ENCODE measurements at regions not wholly inside any gene's neighbourhood (a gene's known extent, or its start where the extent isn't known, plus 50 kb on each side); places are given as distances from the start of the nearest gene placed in this dataset.

GRCh38 chr1:187952446-187952845 is 1123.7 kb downstream of the PLA2G4A start:
- WGBS, 2 experiments: 92 to 95% methylated on average over 2 of the region's 2 CpGs

GRCh38 chr1:187956975-187957374 is 1128.2 kb downstream of the PLA2G4A start:
- peaks cover 2% of the 10 kb centered on the region for H3K9me3 ChIP-seq (ENCODE audit: control insufficient read depth, low read length)
- no peak overlapping the region for H3K4me3 ChIP-seq (ENCODE audit: insufficient read depth, low read depth, low read length)
- H3K27ac ChIP-seq (ENCODE audit: insufficient read depth, low read depth, low read length, poor library complexity, severe bottlenecking): no peak overlapping the region
- no peaks in the 10 kb centered on the region for H3K27me3 ChIP-seq (ENCODE audit: control insufficient read depth, insufficient read depth, low read length, poor library complexity, severe bottlenecking)
- 97 to 100% methylated on average over 3 of the region's 3 CpGs for WGBS, 2 experiments
- H3K36me3 ChIP-seq (ENCODE audit: control insufficient read depth, insufficient read depth, low read length): no peaks in the 10 kb centered on the region
- no peaks in the 10 kb centered on the region for H3K4me1 ChIP-seq (ENCODE audit: control insufficient read depth, insufficient read depth, low read length)

More at GRCh38 chr1:187952446-187952845, 1123.7 kb downstream of the PLA2G4A start:
- Histone ChIP-seq H3K9me3 (ENCODE audit: control insufficient read depth, low read length) (peaks cover 2% of the 10 kb centered on the region), H3K4me1 (ENCODE audit: control insufficient read depth, insufficient read depth, low read length) (no peaks in the 10 kb centered on the region), H3K4me3 (ENCODE audit: insufficient read depth, low read depth, low read length) (no peak overlapping the region), H3K36me3 (ENCODE audit: control insufficient read depth, insufficient read depth, low read length) (no peaks in the 10 kb centered on the region), H3K27me3 (ENCODE audit: control insufficient read depth, insufficient read depth, low read length, poor library complexity, severe bottlenecking) (no peaks in the 10 kb centered on the region), H3K27ac (ENCODE audit: insufficient read depth, low read depth, low read length, poor library complexity, severe bottlenecking) (no peak overlapping the region)

GRCh38 chr1:187958207-187958606 is 1129.5 kb downstream of the PLA2G4A start:
- Histone ChIP-seq H3K4me1 (ENCODE audit: control insufficient read depth, insufficient read depth, low read length) (no peaks in the 10 kb centered on the region), H3K36me3 (ENCODE audit: control insufficient read depth, insufficient read depth, low read length) (no peaks in the 10 kb centered on the region), H3K27ac (ENCODE audit: insufficient read depth, low read depth, low read length, poor library complexity, severe bottlenecking) (no peak overlapping the region), H3K9me3 (ENCODE audit: control insufficient read depth, low read length) (peaks cover 2% of the 10 kb centered on the region), H3K27me3 (ENCODE audit: control insufficient read depth, insufficient read depth, low read length, poor library complexity, severe bottlenecking) (no peaks in the 10 kb centered on the region), H3K4me3 (ENCODE audit: insufficient read depth, low read depth, low read length) (no peak overlapping the region)
- 96 to 100% methylated on average over 3 to 5 of the region's 6 CpGs for WGBS, 2 experiments

- WGBS, 2 experiments: 95 to 96% methylated on average over 3 of the region's 3 CpGs
- no peaks in the 10 kb centered on the region for H3K9me3 ChIP-seq (ENCODE audit: control insufficient read depth, low read length)
- H3K36me3 ChIP-seq (ENCODE audit: control insufficient read depth, insufficient read depth, low read length): no peaks in the 10 kb centered on the region
These were observed 1130.3 kb downstream of the PLA2G4A start for GRCh38 chr1:187959062-187959461.

DNA sequence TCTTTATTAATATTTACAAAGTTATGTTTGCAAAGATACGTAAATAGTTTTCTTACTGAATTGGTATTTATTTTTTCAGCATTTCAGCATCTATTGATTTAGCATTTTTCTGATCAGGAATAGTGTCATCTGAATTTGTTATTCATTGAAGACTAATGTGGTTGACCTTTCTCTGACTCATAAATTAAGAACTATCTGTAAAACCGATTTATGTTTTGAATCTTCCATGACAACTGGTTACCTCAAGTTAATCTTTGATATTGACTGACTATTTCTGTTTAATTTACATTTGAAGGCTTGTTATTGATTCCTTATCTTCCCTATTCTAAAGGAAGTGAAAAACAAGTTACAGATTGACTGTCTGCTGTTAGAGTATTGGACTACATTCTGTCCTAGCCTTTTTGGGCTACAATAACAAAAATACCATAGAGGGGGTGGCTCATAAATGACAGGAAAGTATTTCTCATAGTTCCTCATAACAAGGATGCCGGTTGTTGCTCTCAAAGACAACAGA is 1131.4 kb downstream of the PLA2G4A start:
- H3K9me3 ChIP-seq (ENCODE audit: control insufficient read depth, low read length): no peaks in the 10 kb centered on the region
- no peaks in the 10 kb centered on the region for H3K36me3 ChIP-seq (ENCODE audit: control insufficient read depth, insufficient read depth, low read length)
- H3K4me1 ChIP-seq (ENCODE audit: control insufficient read depth, insufficient read depth, low read length): no peaks in the 10 kb centered on the region
- no peak overlapping the region for H3K4me3 ChIP-seq (ENCODE audit: insufficient read depth, low read depth, low read length)
- H3K27ac ChIP-seq (ENCODE audit: insufficient read depth, low read depth, low read length, poor library complexity, severe bottlenecking): no peak overlapping the region
- 89 to 97% methylated on average over 2 to 3 of the region's 3 CpGs for WGBS, 2 experiments
- H3K27me3 ChIP-seq (ENCODE audit: control insufficient read depth, insufficient read depth, low read length, poor library complexity, severe bottlenecking): no peaks in the 10 kb centered on the region

More at GRCh38 chr1:187959062-187959461, 1130.3 kb downstream of the PLA2G4A start:
- no peaks in the 10 kb centered on the region for H3K4me1 ChIP-seq (ENCODE audit: control insufficient read depth, insufficient read depth, low read length)
- H3K4me3 ChIP-seq (ENCODE audit: insufficient read depth, low read depth, low read length): no peak overlapping the region
- H3K27me3 ChIP-seq (ENCODE audit: control insufficient read depth, insufficient read depth, low read length, poor library complexity, severe bottlenecking): no peaks in the 10 kb centered on the region
- no peak overlapping the region for H3K27ac ChIP-seq (ENCODE audit: insufficient read depth, low read depth, low read length, poor library complexity, severe bottlenecking)

DNA sequence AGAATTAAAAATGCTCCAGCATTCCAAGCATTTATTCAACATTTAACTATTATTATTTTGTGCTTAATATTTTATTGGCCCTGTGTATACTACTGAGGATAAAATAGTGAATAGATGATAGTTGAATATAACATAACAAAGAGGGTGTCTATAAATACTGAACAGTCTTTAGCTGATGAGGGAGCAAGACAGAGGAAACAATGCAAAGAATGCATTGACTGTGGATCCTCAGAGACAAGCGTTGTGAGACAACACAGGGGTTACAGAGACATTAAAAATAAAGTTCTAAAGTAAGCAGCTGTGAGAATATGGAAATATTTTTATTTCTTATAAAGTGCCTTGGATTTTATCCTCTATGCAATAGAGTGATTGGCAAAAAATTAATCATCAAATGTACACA is 1133.1 kb downstream of the PLA2G4A start:
- Histone ChIP-seq H3K27ac (ENCODE audit: insufficient read depth, low read depth, low read length, poor library complexity, severe bottlenecking) (no peak overlapping the region), H3K27me3 (ENCODE audit: control insufficient read depth, insufficient read depth, low read length, poor library complexity, severe bottlenecking) (no peaks in the 10 kb centered on the region), H3K4me1 (ENCODE audit: control insufficient read depth, insufficient read depth, low read length) (no peaks in the 10 kb centered on the region), H3K4me3 (ENCODE audit: insufficient read depth, low read depth, low read length) (no peak overlapping the region), H3K36me3 (ENCODE audit: control insufficient read depth, insufficient read depth, low read length) (no peaks in the 10 kb centered on the region), H3K9me3 (ENCODE audit: control insufficient read depth, low read length) (no peaks in the 10 kb centered on the region)
- WGBS, 2 experiments: 81 to 85% methylated on average over 1 of the region's 1 CpG

DNA sequence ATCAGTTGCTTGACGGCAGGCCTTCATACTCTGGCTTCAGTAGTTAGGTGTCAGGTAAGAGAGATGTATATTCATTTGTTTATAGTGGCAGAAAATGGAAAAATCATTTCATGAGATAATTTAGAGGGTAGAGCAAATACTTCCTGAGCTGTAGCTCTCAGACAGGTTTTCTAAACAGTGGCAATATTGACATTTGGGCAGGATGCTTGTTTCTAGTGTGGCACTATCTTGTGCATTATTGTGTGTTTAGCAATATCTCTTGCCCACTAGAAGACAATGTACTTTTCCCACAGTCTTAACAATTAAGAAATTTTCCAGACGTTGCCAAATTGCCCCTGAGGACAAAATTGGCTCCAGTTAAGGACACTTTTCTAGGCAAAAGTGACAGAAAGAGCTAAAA is 1143.1 kb downstream of the PLA2G4A start:
- Histone ChIP-seq H3K9me3 (ENCODE audit: control insufficient read depth, low read length) (no peaks in the 10 kb centered on the region), H3K4me1 (ENCODE audit: control insufficient read depth, insufficient read depth, low read length) (no peaks in the 10 kb centered on the region), H3K4me3 (ENCODE audit: insufficient read depth, low read depth, low read length) (no peak overlapping the region), H3K27me3 (ENCODE audit: control insufficient read depth, insufficient read depth, low read length, poor library complexity, severe bottlenecking) (no peaks in the 10 kb centered on the region), H3K27ac (ENCODE audit: insufficient read depth, low read depth, low read length, poor library complexity, severe bottlenecking) (no peak overlapping the region), H3K36me3 (ENCODE audit: control insufficient read depth, insufficient read depth, low read length) (no peaks in the 10 kb centered on the region)
- WGBS, 2 experiments: 88 to 96% methylated on average over 2 of the region's 2 CpGs

- no peak overlapping the region for H3K4me3 ChIP-seq (ENCODE audit: insufficient read depth, low read depth, low read length)
- no peaks in the 10 kb centered on the region for H3K4me1 ChIP-seq (ENCODE audit: control insufficient read depth, insufficient read depth, low read length)
- H3K9me3 ChIP-seq (ENCODE audit: control insufficient read depth, low read length): no peaks in the 10 kb centered on the region
- H3K36me3 ChIP-seq (ENCODE audit: control insufficient read depth, insufficient read depth, low read length): no peaks in the 10 kb centered on the region
- H3K27ac ChIP-seq (ENCODE audit: insufficient read depth, low read depth, low read length, poor library complexity, severe bottlenecking): no peak overlapping the region
- H3K27me3 ChIP-seq (ENCODE audit: control insufficient read depth, insufficient read depth, low read length, poor library complexity, severe bottlenecking): no peaks in the 10 kb centered on the region
These were observed 1148.5 kb downstream of the PLA2G4A start for GRCh38 chr1:187977298-187977697.

- WGBS, 2 experiments: 93 to 96% methylated on average over 2 to 4 of the region's 4 CpGs
- Histone ChIP-seq H3K27me3 (ENCODE audit: control insufficient read depth, insufficient read depth, low read length, poor library complexity, severe bottlenecking) (no peaks in the 10 kb centered on the region), H3K4me3 (ENCODE audit: insufficient read depth, low read depth, low read length) (no peak overlapping the region), H3K27ac (ENCODE audit: insufficient read depth, low read depth, low read length, poor library complexity, severe bottlenecking) (no peak overlapping the region), H3K36me3 (ENCODE audit: control insufficient read depth, insufficient read depth, low read length) (no peaks in the 10 kb centered on the region), H3K9me3 (ENCODE audit: control insufficient read depth, low read length) (no peaks in the 10 kb centered on the region), H3K4me1 (ENCODE audit: control insufficient read depth, insufficient read depth, low read length) (no peaks in the 10 kb centered on the region)
These were observed 1156.6 kb downstream of the PLA2G4A start for GRCh38 chr1:187985145-187985896.

DNA sequence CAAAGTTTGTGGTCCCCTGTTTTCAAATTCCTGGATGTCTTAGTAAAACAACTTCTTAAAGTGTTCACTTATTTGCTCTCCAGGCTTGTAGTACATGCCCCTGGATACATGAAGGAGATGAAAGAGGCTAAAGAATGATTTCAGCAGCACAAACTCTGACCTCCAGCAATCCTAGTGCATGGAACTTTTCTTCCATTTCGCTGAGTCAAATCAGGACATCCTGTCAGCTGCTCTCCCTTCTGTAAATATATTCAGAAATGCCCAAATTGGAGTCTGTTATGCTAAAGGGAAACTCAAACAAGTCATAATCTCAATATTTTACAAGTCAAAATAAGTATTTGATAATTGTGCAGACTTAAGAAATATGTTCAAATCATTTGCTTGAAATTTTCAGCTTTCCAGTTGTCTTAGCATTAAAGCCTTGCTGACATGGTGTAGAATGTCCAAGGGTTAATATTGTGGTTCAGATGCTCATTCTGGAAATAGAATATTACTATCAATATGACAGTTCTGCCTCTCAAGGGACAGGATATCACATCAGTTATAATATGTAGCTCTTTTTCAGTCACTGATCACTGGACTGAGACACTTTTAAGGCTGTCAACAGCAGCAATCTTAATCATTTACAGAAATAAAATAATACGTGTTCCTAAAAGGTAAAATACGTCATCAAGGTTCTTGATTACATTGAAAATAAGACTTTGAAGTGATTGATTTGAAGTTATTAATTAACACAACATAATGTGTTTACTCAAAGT is 1157.3 kb downstream of the PLA2G4A start:
- Histone ChIP-seq H3K4me1 (ENCODE audit: control insufficient read depth, insufficient read depth, low read length) (no peaks in the 10 kb centered on the region), H3K27ac (ENCODE audit: insufficient read depth, low read depth, low read length, poor library complexity, severe bottlenecking) (no peak overlapping the region), H3K9me3 (ENCODE audit: control insufficient read depth, low read length) (no peaks in the 10 kb centered on the region), H3K4me3 (ENCODE audit: insufficient read depth, low read depth, low read length) (no peak overlapping the region), H3K27me3 (ENCODE audit: control insufficient read depth, insufficient read depth, low read length, poor library complexity, severe bottlenecking) (no peaks in the 10 kb centered on the region), H3K36me3 (ENCODE audit: control insufficient read depth, insufficient read depth, low read length) (no peaks in the 10 kb centered on the region)
- WGBS, 2 experiments: 89 to 95% methylated on average over 1 of the region's 3 CpGs
